SU-DHL-6 (cell line): ENCODE measurements at regions not wholly inside any gene's neighbourhood (a gene's known extent, or its start where the extent isn't known, plus 50 kb on each side); places are given as distances from the start of the nearest gene placed in this dataset.

Experiments used
- EZH2phosphoT487 ChIP-seq: fragments of 200-600 bp; sonication (generic), shearing (Covaris generic); conservative IDR thresholded peaks from 2 replicates; pipeline ENCODE4 v1.6.1; 2018; ENCODE audit warnings: mild to moderate bottlenecking, antibody characterized with exemption, low read length, moderate library complexity, mixed read lengths
- TF ChIP-seq, protein P1 (sequence below): fragments of 200-600 bp; sonication (generic); IDR thresholded peaks from one replicate; pipeline ENCODE4 v1.5.1; 2017; ENCODE audit warnings: antibody characterized with exemption, mild to moderate bottlenecking, low read length, moderate library complexity; ENCODE audit not compliant: insufficient read depth, poor library complexity, severe bottlenecking

GRCh38 chr16:51638339-51639135 lies 487.5 kb upstream of the SALL1 start:
- TF ChIP-seq, protein P1, sequence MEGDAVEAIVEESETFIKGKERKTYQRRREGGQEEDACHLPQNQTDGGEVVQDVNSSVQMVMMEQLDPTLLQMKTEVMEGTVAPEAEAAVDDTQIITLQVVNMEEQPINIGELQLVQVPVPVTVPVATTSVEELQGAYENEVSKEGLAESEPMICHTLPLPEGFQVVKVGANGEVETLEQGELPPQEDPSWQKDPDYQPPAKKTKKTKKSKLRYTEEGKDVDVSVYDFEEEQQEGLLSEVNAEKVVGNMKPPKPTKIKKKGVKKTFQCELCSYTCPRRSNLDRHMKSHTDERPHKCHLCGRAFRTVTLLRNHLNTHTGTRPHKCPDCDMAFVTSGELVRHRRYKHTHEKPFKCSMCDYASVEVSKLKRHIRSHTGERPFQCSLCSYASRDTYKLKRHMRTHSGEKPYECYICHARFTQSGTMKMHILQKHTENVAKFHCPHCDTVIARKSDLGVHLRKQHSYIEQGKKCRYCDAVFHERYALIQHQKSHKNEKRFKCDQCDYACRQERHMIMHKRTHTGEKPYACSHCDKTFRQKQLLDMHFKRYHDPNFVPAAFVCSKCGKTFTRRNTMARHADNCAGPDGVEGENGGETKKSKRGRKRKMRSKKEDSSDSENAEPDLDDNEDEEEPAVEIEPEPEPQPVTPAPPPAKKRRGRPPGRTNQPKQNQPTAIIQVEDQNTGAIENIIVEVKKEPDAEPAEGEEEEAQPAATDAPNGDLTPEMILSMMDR, result no peak
- no peak for TF ChIP-seq EZH2phosphoT487
